Activated CD4-positive, alpha-beta T cell treated with anti-CD3 and anti-CD28 coated beads for 24 hours (primary cell): ENCODE measurements at regions not wholly inside any gene's neighbourhood (a gene's known extent, or its start where the extent isn't known, plus 50 kb on each side); places are given as distances from the start of the nearest gene placed in this dataset.
"Not testable (repeated sequence)": the region's sequence is repeated elsewhere in the genome, so short reads cannot be mapped to it uniquely, and the experiment has no call there.

ENCODE experiments used
- DNase-seq, 2 donors: peaks; one replicate each; pipeline ENCODE4 v3.0.0-alpha.2; 2020; ENCODE audit warnings: low read depth in 2 of 2

- DNase-seq: no peak
These were observed 394.1 kb upstream of the PHF14 start for GRCh38 chr7:10579561-10579960.

DNA sequence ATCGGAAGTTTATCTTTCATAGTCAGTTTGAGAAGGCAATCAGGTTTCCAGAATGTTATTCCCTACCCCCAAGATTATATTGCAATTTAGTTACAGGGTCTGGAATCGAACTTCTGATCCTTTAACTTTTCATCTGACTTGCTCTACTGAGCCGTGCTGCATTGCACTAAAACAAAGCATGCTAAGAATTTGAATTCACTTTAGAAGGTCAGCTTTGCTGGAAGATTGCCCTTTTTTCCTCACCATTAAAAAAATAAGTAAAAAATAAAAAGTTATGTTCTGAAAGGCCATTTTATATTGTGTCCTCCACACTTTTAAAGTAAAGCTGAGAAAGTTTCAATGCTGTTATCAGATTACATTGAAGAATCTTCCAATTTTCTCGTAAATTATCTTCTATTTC, 388.8 kb upstream of the PHF14 start:
- DNase-seq: no peak

DNA sequence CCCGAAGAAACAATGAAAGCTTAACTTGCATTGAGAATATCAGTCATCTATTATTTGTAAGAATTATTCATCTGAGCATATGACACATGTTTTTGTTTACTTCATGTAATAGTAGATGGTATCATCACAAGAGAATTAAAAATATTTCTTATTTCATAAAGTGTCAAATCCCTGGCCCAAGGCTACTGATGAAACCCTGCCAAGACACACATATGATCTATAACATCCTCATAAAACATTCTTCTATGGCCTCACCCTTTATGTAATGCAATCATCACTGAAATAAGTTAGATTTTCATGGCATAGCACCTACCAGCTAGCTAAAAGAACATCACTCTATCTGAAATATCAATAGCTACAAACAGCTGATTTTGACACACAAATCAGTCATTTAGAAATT, 385.6 kb upstream of the PHF14 start:
- DNase-seq: no peak

GRCh38 chr7:10592604-10593003, 381.1 kb upstream of the PHF14 start:
- DNase-seq: no peak

- no peak for DNase-seq
These were observed 380.6 kb upstream of the PHF14 start for GRCh38 chr7:10593080-10593479.

DNA sequence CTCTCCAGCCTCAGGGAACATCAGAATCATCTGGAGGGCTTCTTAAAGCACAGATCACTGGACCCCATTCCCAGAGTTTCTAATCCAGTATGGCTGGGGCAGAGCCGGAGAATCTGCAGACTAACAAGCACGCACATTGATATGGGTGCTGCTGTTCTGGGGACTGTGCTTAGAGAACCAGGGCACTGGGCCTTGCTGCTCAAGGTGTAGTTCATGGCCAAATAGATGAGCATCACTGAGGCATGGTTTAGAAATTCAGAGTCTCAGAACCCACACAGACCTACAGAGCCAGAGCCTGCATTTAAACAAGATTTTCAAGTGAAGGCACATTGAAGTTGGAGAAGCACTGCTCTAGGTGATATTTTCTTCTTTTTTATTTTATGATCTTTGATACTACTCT, 376.8 kb upstream of the PHF14 start:
- DNase-seq: no peak

DNA sequence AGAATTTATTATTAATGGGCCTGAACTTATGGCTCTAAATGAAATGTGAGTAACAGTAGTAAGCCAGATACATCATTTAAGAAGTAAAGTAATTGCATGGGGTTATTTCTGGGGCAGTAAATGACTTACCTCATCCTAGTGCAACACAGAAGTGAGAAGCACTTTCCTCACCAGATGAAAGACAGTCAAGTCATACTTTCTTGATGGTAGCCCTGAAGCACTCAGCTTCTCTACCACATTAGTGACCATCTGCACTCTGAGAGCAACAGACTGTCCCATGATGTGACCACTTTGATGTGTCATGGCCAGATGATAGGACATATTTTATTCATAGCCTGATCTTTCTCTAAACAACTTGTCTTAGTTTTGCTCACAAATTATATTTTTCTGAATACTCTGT, 369.5 kb upstream of the PHF14 start:
- no peak for DNase-seq

DNA sequence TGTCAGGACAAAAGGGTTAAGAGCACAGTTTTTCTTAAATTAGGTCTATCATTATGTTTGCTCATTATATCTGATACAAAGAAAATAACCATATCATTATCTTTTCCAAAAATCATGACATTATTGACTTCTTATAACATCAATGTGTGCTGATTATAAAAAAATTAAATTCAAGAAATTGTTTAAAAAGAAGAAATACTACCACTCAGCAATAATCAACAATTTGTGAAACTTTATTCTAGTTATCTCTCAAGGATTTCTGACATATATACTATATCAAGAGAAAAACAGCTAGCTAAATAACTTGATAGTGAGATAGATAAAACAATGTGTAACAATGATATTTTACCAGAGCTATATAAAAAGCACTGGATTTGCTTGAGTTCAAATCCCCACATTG, 360.7 kb upstream of the PHF14 start:
- DNase-seq: no peak

DNA sequence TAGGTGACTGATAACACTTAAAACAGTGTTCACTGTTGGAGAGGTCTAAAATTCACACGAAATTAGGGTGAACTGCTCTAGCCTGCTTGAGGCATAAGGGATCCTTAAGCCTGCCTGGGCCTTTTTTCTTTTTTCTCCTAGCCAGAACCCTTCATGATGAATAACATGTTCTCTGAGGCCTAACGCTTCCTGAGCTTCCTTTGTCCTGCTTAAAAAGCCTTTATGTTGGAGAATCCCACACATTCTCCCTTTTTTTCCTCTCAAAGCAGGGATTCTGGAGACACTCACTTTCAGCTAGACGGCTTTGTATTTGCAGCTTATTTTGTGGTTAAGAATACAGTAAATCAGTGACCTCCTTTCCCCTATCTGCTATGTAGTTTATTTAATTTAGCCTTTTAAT, 354.7 kb upstream of the PHF14 start:
- no peak for DNase-seq

DNA sequence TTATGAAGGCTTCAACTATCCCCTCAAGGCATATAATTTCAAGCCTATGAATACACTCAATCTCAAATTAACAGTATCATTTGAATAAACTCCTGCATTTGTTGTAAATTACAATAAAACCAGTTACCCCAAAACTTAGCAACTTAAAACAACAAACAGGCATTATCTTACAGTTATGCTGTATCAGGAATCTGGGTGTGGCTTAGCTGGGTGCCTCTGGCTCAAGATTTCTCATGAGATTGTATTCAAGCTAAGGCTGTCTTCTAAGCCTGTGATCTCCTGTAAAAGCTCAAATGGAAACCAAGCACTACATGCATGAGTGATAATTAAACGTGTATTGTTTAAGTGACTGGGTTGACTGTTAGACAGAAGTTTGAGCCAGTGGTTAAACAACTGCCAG, 341.0 kb upstream of the PHF14 start:
- DNase-seq: no peak

DNA sequence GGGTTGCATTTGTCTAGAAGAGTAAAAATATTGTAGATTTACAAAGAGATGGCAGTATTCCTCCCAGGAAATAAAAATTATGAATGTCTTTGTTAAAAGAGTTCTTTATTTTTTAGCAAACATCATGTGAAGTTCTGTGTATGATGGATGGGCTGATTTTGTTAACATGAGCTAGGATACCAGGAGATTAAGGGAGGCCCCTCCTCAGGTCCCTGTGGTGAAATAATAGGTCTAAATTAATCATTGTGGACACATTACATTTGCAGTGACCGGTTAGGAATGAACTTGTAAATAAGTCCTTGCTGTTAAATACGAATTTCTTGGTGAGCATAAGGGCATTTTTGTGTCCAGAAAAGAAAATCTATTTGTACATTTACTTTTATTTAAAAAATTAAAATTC, 339.4 kb upstream of the PHF14 start:
- DNase-seq: no peak

DNA sequence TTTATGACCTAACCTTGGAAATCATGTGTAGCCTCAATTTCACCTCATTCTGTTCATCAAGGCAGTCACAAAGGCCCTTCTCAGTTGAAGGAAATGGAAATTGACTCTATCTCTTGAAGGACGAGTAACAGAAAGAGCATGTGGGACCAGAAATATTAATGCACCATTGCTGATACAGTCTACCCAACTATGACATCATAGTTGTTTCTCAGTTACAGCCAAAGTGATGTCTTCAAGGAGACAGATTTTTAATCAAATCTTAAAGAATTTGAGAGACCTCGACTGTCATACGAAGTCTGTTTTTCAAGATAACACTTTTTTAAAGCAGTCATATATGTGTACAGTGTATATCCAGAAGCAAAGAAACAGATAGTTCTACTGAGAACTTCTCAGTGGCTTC, 335.7 kb upstream of the PHF14 start:
- DNase-seq: no peak

GRCh38 chr7:10643545-10643944, 330.1 kb upstream of the PHF14 start:
- no peak for DNase-seq

GRCh38 chr7:10644849-10645248, 328.8 kb upstream of the PHF14 start:
- no peak for DNase-seq

GRCh38 chr7:10646194-10646593, 327.5 kb upstream of the PHF14 start:
- DNase-seq: no peak

- no peak for DNase-seq
These were observed 325.4 kb upstream of the PHF14 start for GRCh38 chr7:10648289-10648688.

- DNase-seq: not testable (repeated sequence)
These were observed 324.6 kb upstream of the PHF14 start for GRCh38 chr7:10649120-10649519.

DNA sequence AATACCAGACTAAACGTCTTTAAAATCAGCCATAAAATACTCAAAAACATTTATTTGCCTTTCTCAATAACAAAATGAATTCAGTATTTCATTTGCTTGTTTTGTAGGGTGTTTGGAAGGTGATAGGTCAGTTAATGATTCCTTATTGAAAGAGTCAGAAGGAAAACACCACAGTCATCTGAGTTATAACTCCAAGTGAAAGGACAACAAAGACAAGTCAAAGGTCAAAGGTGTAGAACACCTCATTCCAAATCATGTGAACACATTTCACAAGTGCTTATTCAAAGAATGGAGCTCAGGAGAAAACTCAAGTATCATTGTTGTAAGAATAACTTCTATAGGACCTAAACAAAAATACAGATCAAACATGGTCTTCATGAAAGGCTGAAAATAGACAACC, 318.6 kb upstream of the PHF14 start:
- no peak for DNase-seq

DNA sequence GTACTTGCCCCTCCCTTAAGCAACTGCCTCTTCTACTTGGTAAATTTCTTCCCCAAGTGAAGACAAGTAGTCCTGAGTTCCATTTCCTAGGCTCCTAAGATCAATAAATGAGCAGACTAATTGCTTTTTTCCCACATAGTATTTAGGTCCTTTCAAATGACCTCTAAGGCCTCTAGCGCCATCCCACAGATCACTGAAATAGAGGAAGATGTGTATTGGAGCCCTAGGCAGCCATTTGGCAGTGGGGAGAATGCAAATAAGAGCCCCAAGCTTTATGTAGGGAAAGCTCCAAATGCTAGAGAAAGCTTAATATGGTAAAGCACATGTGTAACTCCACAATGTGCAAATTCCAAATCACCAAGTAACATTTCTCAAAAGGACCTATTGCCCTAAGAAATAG, 316.5 kb upstream of the PHF14 start:
- no peak for DNase-seq

DNA sequence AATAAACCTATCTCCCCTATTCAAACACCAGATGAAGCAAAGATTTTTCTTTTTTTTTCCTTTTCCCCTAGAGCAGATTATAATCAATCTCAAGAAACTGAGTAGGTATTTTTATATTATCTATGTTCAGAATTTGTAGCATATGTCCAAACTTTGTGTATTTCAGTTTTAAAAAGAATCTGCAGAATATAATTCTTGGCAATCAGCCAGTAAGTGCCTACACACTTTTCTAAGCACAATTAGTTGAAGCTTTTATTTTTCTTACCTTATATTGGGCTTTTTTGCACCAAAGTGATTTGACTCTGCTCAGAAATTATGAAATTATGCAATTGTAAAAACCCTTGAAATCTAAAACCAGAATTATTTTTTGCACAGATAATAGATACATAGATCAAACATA, 315.8 kb upstream of the PHF14 start:
- DNase-seq: no peak

- no peak for DNase-seq
These were observed 311.2 kb upstream of the PHF14 start for GRCh38 chr7:10662491-10662890.

DNA sequence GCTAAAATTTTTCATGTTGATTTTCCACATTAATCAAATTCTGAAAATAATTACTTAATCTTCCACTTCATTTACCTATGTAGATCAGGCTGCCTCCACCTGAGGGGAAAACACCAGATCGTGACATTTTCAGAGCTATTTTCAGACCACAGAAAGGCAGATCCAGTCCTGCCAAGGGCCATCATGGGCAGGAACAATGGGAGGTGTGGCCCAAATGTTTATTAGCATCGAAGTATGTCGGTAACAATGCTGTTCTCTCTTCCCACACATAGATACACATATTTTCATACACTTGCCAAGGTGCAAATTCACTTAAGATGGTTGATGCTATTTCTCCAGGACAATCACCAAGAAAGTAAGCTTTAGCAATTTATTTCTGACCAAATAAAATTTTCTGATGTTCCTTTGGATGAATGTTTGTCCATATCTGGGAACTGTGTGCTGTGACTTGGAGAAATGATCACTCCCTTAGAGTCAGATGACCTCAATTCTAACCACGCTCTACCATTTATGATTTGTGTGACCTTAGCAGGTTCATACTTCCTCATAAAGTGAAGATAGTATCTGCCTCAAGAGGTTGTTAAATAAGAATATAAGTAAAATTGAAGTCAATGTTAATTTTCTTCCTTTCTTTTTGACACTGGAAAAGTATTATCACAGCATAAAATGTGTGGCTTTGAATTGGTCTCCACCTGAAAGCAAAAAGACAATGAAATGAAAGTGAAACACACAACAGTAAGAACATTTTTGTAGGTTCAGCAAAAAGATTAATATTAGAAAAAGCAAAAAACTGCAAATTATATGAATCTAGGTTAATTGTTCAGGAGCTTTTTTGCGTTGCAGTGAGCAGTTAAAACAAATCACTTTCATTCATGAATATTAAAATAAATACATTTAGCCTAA, 310.4 kb upstream of the PHF14 start:
- no peak for DNase-seq

- no peak for DNase-seq
These were observed 301.5 kb upstream of the PHF14 start for GRCh38 chr7:10672186-10672585.

DNA sequence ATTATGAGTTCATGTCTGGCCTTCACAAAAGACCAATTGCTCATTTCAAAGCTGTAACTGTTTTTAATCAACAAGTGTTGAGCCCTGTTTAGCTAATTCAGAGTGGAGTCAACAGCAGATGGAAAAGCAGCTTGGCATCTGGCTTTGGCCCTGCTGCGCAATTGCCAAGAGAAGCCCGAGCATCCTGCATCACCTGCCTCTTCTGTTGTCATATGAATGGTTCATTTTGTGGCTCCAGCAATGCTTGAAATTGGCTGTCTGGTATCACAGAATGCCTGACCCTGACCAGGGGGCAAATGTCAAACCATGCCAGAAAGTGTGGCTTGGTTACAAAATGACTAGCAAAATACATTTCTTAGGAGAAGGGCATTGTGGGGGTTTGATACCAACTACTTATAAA, 296.5 kb upstream of the PHF14 start:
- no peak for DNase-seq
